Hindlimb muscle (tissue), 1 donor: ENCODE measurements at regions not wholly inside any gene's neighbourhood (a gene's known extent, or its start where the extent isn't known, plus 50 kb on each side); places are given as distances from the start of the nearest gene placed in this dataset.
"Not testable (repeated sequence)": the region's sequence is repeated elsewhere in the genome, so short reads cannot be mapped to it uniquely, and the experiment has no call there.

Source experiments
- DNase-seq: peaks from one replicate; pipeline ENCODE4 v3.0.0-alpha.2; 2013

- no peak for DNase-seq
These were observed 563.9 kb upstream of the NR5A2 start for GRCh38 chr1:199463521-199464127.

- no peak for DNase-seq
These were observed 560.5 kb upstream of the NR5A2 start for GRCh38 chr1:199466961-199467360.

DNA sequence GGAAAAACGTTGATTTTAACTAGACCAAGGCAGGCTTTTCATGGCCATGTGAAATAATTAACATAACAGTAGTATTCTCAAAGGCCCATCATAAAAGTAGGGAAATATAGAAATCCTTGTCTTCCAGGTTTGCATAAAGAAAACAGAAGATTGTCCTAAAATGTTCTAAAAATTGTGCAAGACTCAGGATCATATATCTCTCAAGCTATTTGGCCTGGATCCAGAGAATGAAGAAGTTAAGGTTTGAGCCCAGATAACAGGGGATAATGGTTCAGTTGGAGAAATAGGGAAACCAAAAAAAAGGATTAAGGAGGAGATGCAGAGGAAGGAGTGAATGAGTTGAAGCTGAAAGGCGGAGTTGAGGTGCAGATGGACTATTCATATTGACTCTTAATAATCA, 555.5 kb upstream of the NR5A2 start:
- DNase-seq: no peak

DNA sequence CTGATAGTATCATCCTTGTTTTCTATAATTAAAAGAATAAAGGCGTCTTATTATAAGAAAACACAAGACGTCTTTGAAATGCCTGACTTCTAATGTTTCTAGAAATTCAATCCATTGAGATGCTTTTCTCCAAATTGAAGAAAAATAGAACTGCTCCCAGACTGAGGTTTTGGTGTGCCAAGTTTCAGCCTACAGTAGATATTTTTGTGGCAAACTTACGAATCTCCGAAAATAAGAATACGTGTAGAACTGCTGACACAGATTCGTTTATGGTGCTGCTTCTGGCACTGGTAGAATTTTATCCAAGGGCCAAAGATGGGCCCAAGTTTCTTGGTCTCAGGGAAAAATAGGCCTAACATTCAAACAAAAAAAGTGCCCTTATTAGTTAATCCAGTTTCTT, 554.5 kb upstream of the NR5A2 start:
- DNase-seq: no peak

DNA sequence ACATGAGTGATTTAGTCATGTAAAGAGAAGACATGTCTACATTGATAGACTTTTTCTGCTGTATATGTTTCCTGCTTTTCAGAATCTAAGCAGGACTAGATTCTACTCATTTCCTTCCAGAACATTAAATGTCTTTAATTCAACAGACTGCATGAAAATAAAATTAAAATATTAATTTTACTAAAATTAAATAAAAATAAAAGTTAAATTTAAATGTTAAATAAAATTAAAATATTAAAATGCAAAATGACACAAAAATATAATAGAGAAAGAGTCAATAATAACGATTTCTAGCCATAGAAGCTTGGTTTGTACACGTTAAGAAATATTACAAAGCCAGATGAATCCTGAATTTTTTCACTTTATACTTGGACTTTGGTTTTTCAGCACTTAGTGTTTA, 552.8 kb upstream of the NR5A2 start:
- DNase-seq: no peak

- DNase-seq: no peak
These were observed 545.1 kb upstream of the NR5A2 start for GRCh38 chr1:199482426-199482825.

DNA sequence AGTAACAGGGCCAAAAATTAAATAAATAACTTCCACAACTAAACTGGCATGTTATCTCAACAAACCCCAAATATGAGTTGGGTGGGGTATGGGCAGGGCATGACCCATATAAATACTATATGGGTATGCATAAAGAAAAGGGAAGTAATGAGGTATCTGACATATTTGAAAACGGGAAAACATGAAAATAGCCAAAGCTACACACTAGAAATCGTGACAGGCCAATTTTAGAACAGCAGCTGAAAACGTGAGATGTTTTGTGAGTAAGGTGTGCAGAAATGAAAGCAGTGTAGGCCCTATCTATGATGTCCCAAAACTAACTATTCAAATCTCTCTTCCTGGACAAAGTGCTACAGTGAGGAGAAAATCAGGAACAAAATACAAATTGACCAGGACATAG, 537.9 kb upstream of the NR5A2 start:
- DNase-seq: no peak

DNA sequence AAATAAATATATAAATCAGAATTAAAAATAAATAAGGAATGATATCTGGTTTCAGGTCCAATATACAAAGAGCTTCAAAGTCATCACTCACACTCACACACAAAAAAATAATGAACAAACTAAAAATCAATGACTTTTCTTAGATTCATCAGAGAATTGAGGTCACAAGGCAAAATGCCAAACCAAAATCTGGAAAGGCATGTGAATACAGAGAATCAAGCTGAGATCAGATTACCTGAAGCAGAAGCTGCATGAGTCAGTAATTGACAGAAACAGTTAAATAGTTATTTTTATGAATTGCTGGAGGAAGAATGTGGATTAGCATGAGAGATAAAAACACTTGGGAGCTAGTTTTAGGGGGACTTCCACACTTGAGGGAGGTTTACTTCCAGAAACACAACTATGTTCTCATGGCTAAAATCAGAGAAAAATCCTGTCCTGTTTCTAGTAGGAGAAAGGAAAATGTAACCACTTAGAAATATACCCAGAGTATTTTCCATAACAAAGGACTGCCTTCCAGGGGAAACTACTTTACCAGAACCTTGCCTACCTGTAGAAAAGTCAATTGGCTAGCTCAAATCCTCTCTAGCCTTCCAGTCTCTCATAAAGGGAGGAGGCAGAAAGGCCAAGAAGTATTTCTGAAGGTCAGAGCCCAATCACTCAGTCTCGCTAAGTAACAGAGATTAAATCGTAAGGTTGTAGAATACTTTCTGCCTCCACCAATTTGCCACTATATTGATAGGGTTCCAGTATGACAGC, 536.6 kb upstream of the NR5A2 start:
- no peak for DNase-seq

GRCh38 chr1:199495432-199495831, 532.1 kb upstream of the NR5A2 start:
- DNase-seq: no peak

DNA sequence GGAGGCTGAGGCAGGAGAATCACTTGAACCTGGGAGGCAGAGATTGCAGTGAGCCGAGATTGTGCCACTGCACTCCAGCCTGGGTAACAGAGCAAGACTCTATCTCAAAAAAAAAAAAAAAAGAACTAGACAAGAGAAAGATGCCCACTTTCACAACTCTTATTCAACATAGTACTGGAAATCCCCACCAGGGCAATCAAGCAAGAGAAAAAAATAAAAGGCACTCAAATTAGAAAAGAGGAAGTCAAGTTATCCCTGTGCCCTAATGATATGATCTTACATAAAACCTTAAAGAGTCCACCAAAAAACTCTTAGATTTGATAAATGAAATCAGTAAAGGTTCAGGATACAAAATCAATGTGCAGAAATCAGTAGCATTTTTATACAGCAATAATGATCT, 528.7 kb upstream of the NR5A2 start:
- DNase-seq: not testable (repeated sequence)

DNA sequence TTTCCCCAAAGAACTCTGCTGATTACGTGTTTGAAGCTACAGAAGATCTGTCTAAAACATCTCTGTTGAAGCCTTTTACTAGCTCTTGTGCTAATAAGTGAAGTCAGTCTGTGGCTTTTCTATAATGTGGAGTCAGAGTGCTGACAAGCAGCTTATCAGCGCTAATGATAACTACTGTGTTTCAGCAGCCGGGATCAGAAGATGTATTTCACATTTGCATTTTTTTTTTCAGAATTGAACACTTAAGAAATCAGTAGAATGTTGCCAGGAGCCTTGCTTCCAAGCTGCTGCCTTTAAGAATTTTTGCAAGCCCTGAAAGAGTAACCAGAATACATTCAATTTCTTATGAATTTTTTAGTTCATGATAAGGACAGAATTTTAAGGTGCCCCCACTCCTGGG, 519.4 kb upstream of the NR5A2 start:
- no peak for DNase-seq

- no peak for DNase-seq
These were observed 518.9 kb upstream of the NR5A2 start for GRCh38 chr1:199508653-199509052.

GRCh38 chr1:199509456-199509855, 518.1 kb upstream of the NR5A2 start:
- DNase-seq: no peak

- DNase-seq: no peak
These were observed 517.2 kb upstream of the NR5A2 start for GRCh38 chr1:199510314-199510713.

GRCh38 chr1:199512037-199512710, 515.3 kb upstream of the NR5A2 start:
- no peak for DNase-seq

DNA sequence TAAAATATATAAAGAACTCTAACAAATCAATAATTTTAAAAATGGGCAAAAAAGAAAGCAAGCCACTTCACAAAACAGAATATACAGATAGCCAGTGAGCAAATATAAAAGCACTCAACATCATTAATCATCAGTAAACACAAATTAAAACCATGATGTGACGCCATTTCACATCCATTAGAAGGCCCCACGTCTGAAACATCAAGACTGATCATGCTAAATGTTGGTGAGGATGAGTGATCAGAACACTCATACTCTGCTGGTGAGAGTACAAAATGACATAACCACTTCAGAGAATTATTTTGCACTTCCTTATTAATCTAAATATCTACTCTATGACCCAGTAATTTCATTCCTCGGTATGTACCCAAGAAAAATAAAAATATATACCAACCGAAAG, 512.2 kb upstream of the NR5A2 start:
- DNase-seq: no peak

- no peak for DNase-seq
These were observed 505.2 kb upstream of the NR5A2 start for GRCh38 chr1:199522338-199522737.

DNA sequence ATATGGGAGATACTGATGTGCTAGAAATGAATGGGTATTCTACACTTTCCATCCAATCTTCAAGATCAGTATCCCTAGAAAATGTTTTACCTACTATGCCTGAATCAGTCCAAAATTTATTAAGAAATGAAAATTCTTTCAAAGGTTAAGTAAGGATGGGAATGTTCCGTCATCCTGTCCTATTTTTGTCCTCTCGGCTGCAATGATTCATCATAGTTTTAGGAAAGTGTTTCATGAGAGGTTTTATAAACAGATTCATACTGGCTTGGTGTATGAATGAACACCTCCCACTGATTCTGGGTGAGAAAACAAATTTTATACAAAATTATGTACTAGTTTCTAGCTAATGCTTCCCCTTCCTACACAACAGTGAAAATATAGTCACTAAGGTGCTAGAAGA, 504.6 kb upstream of the NR5A2 start:
- no peak for DNase-seq

GRCh38 chr1:199529324-199529723, 498.2 kb upstream of the NR5A2 start:
- no peak for DNase-seq

GRCh38 chr1:199533361-199533760, 494.1 kb upstream of the NR5A2 start:
- DNase-seq: not testable (repeated sequence)

DNA sequence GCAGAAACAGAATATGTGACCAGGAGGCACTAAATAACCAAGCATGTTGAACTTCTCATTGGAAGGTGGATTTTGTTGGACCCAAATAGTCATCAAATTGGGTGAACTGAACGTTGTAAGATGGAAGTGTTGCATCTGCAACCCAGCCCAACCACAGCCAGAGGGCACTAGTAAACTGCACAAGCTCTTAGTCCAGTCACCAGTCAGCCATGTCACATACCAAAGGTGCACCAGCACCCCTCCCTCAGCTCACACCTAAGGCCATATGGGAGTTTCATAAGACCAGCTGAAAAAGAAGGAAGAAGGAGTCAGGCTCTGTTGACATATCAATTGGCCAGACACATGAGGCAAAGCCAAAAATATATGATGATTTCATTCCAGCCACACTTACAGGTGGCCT, 481.7 kb upstream of the NR5A2 start:
- no peak for DNase-seq

GRCh38 chr1:199546323-199546722, 481.2 kb upstream of the NR5A2 start:
- no peak for DNase-seq

- DNase-seq: no peak
These were observed 478.1 kb upstream of the NR5A2 start for GRCh38 chr1:199549421-199549820.
